ENCODE measurements at regions not wholly inside any gene's neighbourhood (a gene's known extent, or its start where the extent isn't known, plus 50 kb on each side); places are given as distances from the start of the nearest gene placed in this dataset.

DNA sequence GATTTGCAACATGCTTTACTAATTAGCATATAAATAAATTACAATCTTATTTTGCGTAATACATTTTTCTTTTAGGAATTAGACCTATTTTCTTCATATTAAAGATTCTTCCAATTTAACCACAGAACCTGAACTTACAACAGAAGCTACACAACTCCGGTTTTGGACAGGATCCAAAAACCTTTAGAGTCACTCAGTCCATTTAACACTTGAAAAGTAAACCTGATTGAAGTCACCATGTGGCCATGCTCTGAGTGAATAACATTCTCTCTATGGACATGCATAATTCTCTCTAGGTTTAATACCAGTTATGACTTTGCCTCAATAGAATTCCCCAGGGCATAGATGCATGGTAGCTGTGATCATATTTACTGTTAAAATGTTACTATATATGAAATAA lies 751.0 kb downstream of the VGLL3 start:
- ChIA-PET CTCF (no interaction called here), POLR2A (no interaction called here)
- ATAC-seq (ENCODE audit: low read depth): no peak
- no peaks in the 10 kb centered on the region for H3K79me2 ChIP-seq (ENCODE audit: control insufficient read depth, insufficient read depth, low read length)
- 100% methylated on average over 1 of the region's 2 CpGs for WGBS (ENCODE audit: insufficient coverage)
- no peak for DNase-seq
- H3K27ac ChIP-seq (ENCODE audit: low read length in 2 of 2): no peak overlapping the region
- intact Hi-C loops (cut with micrococcal nuclease): no loop called here
- no peak overlapping the region for H3K4me3 Mint-ChIP-seq
- H3K4me1 Mint-ChIP-seq: no peaks in the 10 kb centered on the region
- no peaks in the 10 kb centered on the region for H3K36me3 ChIP-seq (replicated peaks in 1 of 2; ENCODE audit: control extremely low read depth in 1 of 2, control insufficient read depth in 1 of 2, extremely low read depth in 1 of 2, insufficient read depth in 2 of 2, low read length in 1 of 2)
- TF ChIP-seq EZH2 (IDR thresholded peaks at IDR 0.05; ENCODE audit: borderline replicate concordance, insufficient read depth, low read depth, low read length, poor library complexity, severe bottlenecking): no peak
- TF ChIP-seq, protein P1, sequence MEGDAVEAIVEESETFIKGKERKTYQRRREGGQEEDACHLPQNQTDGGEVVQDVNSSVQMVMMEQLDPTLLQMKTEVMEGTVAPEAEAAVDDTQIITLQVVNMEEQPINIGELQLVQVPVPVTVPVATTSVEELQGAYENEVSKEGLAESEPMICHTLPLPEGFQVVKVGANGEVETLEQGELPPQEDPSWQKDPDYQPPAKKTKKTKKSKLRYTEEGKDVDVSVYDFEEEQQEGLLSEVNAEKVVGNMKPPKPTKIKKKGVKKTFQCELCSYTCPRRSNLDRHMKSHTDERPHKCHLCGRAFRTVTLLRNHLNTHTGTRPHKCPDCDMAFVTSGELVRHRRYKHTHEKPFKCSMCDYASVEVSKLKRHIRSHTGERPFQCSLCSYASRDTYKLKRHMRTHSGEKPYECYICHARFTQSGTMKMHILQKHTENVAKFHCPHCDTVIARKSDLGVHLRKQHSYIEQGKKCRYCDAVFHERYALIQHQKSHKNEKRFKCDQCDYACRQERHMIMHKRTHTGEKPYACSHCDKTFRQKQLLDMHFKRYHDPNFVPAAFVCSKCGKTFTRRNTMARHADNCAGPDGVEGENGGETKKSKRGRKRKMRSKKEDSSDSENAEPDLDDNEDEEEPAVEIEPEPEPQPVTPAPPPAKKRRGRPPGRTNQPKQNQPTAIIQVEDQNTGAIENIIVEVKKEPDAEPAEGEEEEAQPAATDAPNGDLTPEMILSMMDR (IDR thresholded peaks at IDR 0.05): no peak
- H4K20me1 ChIP-seq (ENCODE audit: control insufficient read depth, insufficient read depth, low read length, poor library complexity, severe bottlenecking): no peaks in the 10 kb centered on the region
- H3K9me3 ChIP-seq (ENCODE audit: control extremely low read depth in 1 of 3, control insufficient read depth in 2 of 3, insufficient read depth in 1 of 3, low read length in 2 of 3): no peaks in the 10 kb centered on the region
- H3K9ac ChIP-seq (ENCODE audit: low read length): no peak overlapping the region
- H3K9me3 Mint-ChIP-seq (ENCODE audit: insufficient read depth): no peaks in the 10 kb centered on the region
- H2AFZ ChIP-seq (ENCODE audit: insufficient read depth, low read depth, low read length, poor library complexity, severe bottlenecking): no peak overlapping the region
- H3K27me3 ChIP-seq (replicated peaks in 1 of 4; ENCODE audit: control extremely low read depth in 1 of 4, control insufficient read depth in 3 of 4, insufficient read depth in 4 of 4, low read length in 3 of 4): no peaks in the 10 kb centered on the region
- no peak overlapping the region for H3K4me2 ChIP-seq (replicated peaks; ENCODE audit: low read depth, low read length, poor library complexity, severe bottlenecking)
- H3K27ac Mint-ChIP-seq: no peak overlapping the region
- no peak overlapping the region for H3K4me3 ChIP-seq (ENCODE audit: control extremely low read depth in 1 of 5, extremely low read depth in 1 of 5, insufficient read depth in 1 of 5, low read depth in 2 of 5, low read length in 4 of 5)
- no peaks in the 10 kb centered on the region for H3K4me1 ChIP-seq (ENCODE audit: control insufficient read depth in 2 of 2, insufficient read depth in 2 of 2, low read length in 2 of 2)
- no peaks in the 10 kb centered on the region for H3K27me3 Mint-ChIP-seq

DNA sequence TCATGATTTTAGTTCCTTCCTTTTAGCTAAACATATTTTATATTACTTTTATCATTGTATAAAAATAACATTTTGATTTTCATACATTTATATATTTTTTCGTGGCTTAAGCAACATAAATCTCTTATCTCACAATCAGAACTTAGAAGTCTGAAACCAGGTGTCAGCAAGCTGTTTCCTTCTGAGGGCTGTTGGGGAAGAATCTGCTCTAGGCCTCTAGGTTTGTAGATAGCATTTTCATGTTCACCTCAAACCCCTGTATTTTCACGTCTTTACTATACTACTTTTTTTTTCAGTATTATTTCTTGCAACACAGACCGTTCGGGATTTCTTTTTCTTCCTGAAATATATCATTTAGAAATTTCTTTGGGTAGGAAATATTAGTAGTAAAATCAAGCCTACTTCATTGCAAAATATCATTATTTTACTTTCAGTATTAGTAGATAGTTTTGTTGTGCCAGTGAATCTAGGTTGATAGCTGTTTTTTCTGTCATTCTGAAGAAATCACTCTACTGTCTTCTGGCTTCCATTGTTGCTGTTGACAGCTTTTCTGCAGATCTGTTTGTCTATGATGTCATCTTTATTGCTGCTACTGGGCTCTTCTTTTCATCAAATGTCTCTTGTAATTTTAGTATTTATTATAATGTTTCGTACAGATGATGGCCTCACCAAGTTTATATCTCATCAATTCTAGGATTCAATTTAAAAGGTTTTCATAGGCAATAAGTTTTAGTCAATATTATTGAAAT lies 756.3 kb downstream of the VGLL3 start:
- no peak for TF ChIP-seq EZH2 (IDR thresholded peaks at IDR 0.05; ENCODE audit: borderline replicate concordance, insufficient read depth, low read depth, low read length, poor library complexity, severe bottlenecking)
- TF ChIP-seq, protein P1 (IDR thresholded peaks at IDR 0.05): no peak
- ATAC-seq (ENCODE audit: low read depth) (no peak), DNase-seq (no peak)
- WGBS (ENCODE audit: insufficient coverage): no CpG with 5 or more reads among the region's 5 CpGs
- H3K4me3 Mint-ChIP-seq: no peak overlapping the region
- Histone ChIP-seq H3K4me1 (ENCODE audit: control insufficient read depth in 2 of 2, insufficient read depth in 2 of 2, low read length in 2 of 2) (no peaks in the 10 kb centered on the region), H3K4me2 (replicated peaks; ENCODE audit: low read depth, low read length, poor library complexity, severe bottlenecking) (no peak overlapping the region), H2AFZ (ENCODE audit: insufficient read depth, low read depth, low read length, poor library complexity, severe bottlenecking) (no peak overlapping the region), H4K20me1 (ENCODE audit: control insufficient read depth, insufficient read depth, low read length, poor library complexity, severe bottlenecking) (no peaks in the 10 kb centered on the region), H3K79me2 (ENCODE audit: control insufficient read depth, insufficient read depth, low read length) (no peaks in the 10 kb centered on the region), H3K9me3 (ENCODE audit: control extremely low read depth in 1 of 3, control insufficient read depth in 2 of 3, insufficient read depth in 1 of 3, low read length in 2 of 3) (no peaks in the 10 kb centered on the region), H3K27me3 (replicated peaks in 1 of 4; ENCODE audit: control extremely low read depth in 1 of 4, control insufficient read depth in 3 of 4, insufficient read depth in 4 of 4, low read length in 3 of 4) (no peaks in the 10 kb centered on the region), H3K27ac (ENCODE audit: low read length in 2 of 2) (no peak overlapping the region), H3K9ac (ENCODE audit: low read length) (no peak overlapping the region), H3K4me3 (ENCODE audit: control extremely low read depth in 1 of 5, extremely low read depth in 1 of 5, insufficient read depth in 1 of 5, low read depth in 2 of 5, low read length in 4 of 5) (no peak overlapping the region), H3K36me3 (replicated peaks in 1 of 2; ENCODE audit: control extremely low read depth in 1 of 2, control insufficient read depth in 1 of 2, extremely low read depth in 1 of 2, insufficient read depth in 2 of 2, low read length in 1 of 2) (no peaks in the 10 kb centered on the region)
- H3K4me1 Mint-ChIP-seq: no peaks in the 10 kb centered on the region
- CTCF ChIA-PET: no interaction called here
- POLR2A ChIA-PET: no interaction called here
- H3K27me3 Mint-ChIP-seq: no peaks in the 10 kb centered on the region
- intact Hi-C loops (cut with micrococcal nuclease): loop anchor here (1.0 kb wide), 1 partner anchor 35 kb away; no protein-coding TSS in a partner anchor
- no peaks in the 10 kb centered on the region for H3K9me3 Mint-ChIP-seq (ENCODE audit: insufficient read depth)
- no peak overlapping the region for H3K27ac Mint-ChIP-seq
